Ovary (tissue), 3 donors: ENCODE measurements at regions not wholly inside any gene's neighbourhood (a gene's known extent, or its start where the extent isn't known, plus 50 kb on each side); places are given as distances from the start of the nearest gene placed in this dataset.

Experiments used
- EP300 ChIP-seq: sonication (generic); formaldehyde crosslinking; IDR thresholded peaks from one replicate; pipeline ENCODE4 v1.6.1; 2017; ENCODE audit warnings: antibody characterized with exemption
- POLR2A ChIP-seq: fragments of 450-650 bp; IDR thresholded peaks from one replicate; pipeline ENCODE4 v1.6.1; 2017; ENCODE audit warnings: antibody characterized with exemption, mild to moderate bottlenecking, moderate library complexity
- TF ChIP-seq, protein P1 (sequence below), 3 donors: fragments of 450-650 bp in 2 of 3; fragments of 200-600 bp in 1 of 3; IDR thresholded peaks; one replicate each; pipeline versions ENCODE4 v1.5.1 to v1.8.0; 2016 to 2022; ENCODE audit warnings: antibody characterized with exemption in 3 of 3, mild to moderate bottlenecking in 1 of 3
- donor health status: DM: no; HTN: no; CAD: no.

DNA sequence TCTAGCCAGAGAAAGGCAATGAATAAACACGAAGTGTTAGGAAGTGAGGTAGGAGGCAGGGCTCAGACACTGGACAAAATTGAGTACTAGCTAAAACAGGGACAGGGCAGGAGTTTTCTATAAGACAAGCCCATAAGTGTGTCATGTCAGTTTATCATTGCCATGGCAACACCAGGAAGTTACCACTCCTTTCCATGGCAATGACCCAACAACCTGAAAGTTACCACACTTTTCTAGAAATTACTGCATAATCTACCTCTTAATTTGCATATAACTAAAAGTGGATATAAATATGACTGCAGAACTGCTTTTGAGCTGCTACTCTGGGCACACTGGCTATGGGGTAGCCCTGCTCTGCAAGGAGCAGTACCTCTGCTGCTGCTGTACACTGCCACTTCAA, 442.5 kb upstream of the COX7C start:
- no peak for TF ChIP-seq POLR2A
- TF ChIP-seq, protein P1, sequence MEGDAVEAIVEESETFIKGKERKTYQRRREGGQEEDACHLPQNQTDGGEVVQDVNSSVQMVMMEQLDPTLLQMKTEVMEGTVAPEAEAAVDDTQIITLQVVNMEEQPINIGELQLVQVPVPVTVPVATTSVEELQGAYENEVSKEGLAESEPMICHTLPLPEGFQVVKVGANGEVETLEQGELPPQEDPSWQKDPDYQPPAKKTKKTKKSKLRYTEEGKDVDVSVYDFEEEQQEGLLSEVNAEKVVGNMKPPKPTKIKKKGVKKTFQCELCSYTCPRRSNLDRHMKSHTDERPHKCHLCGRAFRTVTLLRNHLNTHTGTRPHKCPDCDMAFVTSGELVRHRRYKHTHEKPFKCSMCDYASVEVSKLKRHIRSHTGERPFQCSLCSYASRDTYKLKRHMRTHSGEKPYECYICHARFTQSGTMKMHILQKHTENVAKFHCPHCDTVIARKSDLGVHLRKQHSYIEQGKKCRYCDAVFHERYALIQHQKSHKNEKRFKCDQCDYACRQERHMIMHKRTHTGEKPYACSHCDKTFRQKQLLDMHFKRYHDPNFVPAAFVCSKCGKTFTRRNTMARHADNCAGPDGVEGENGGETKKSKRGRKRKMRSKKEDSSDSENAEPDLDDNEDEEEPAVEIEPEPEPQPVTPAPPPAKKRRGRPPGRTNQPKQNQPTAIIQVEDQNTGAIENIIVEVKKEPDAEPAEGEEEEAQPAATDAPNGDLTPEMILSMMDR (IDR thresholded peaks at IDR 0.05): no peak
- TF ChIP-seq EP300: no peak
